ENCODE measurements at regions not wholly inside any gene's neighbourhood (a gene's known extent, or its start where the extent isn't known, plus 50 kb on each side); places are given as distances from the start of the nearest gene placed in this dataset.

- in situ Hi-C loops (cut with HindIII; ENCODE audit: low sequenced_read_pairs): loop anchor here (10.0 kb wide), 1 partner anchor 615 kb away; no protein-coding TSS in a partner anchor
- no peak for DNase-seq (ENCODE audit: low read depth)
- no peak overlapping the region for H3K4me3 ChIP-seq (ENCODE audit: low read depth, low read length)
- TF ChIP-seq CTCF (IDR thresholded peaks at IDR 0.05; ENCODE audit: low read depth, low read length, missing control alignments): no peak
Measured at GRCh38 chr5:130729541-130729940, 435.5 kb downstream of the HINT1 start.

- in situ Hi-C loops (cut with HindIII; ENCODE audit: low sequenced_read_pairs): loop anchor here (10.0 kb wide), 1 partner anchor 613 kb away; no protein-coding TSS in a partner anchor
- DNase-seq (ENCODE audit: low read depth): no peak
- no peak overlapping the region for H3K4me3 ChIP-seq (ENCODE audit: low read depth, low read length)
- TF ChIP-seq CTCF (IDR thresholded peaks at IDR 0.05; ENCODE audit: low read depth, low read length, missing control alignments): no peak
Measured at GRCh38 chr5:130727830-130728229, 437.2 kb downstream of the HINT1 start.

- in situ Hi-C loops (cut with HindIII; ENCODE audit: low sequenced_read_pairs): loop anchor here (10.0 kb wide), 1 partner anchor 610 kb away; no protein-coding TSS in a partner anchor
Measured at GRCh38 chr5:130724658-130725057, 440.4 kb downstream of the HINT1 start.

GRCh38 chr5:130720355-130720754, 444.7 kb downstream of the HINT1 start:
- H3K4me3 ChIP-seq (ENCODE audit: low read depth, low read length): no peak overlapping the region
- peak; percentile 55 for DNase-seq (ENCODE audit: low read depth)
- TF ChIP-seq CTCF (IDR thresholded peaks at IDR 0.05; ENCODE audit: low read depth, low read length, missing control alignments): peak; percentile 74
- in situ Hi-C loops (cut with HindIII; ENCODE audit: low sequenced_read_pairs): loop anchor here (10.0 kb wide), 1 partner anchor 606 kb away; no protein-coding TSS in a partner anchor

More at GRCh38 chr5:130724658-130725057, 440.4 kb downstream of the HINT1 start:
- H3K4me3 ChIP-seq (ENCODE audit: low read depth, low read length): no peak overlapping the region
- TF ChIP-seq CTCF (IDR thresholded peaks at IDR 0.05; ENCODE audit: low read depth, low read length, missing control alignments): no peak
- no peak for DNase-seq (ENCODE audit: low read depth)

GRCh38 chr5:130715541-130715940, 449.5 kb downstream of the HINT1 start:
- no peak overlapping the region for H3K4me3 ChIP-seq (ENCODE audit: low read depth, low read length)
- in situ Hi-C loops (cut with HindIII; ENCODE audit: low sequenced_read_pairs): no loop called here
- TF ChIP-seq CTCF (IDR thresholded peaks at IDR 0.05; ENCODE audit: low read depth, low read length, missing control alignments): no peak
- DNase-seq (ENCODE audit: low read depth): no peak

GRCh38 chr5:130714200-130714599, 450.9 kb downstream of the HINT1 start:
- no peak for DNase-seq (ENCODE audit: low read depth)
- TF ChIP-seq CTCF (IDR thresholded peaks at IDR 0.05; ENCODE audit: low read depth, low read length, missing control alignments): no peak
- no peak overlapping the region for H3K4me3 ChIP-seq (ENCODE audit: low read depth, low read length)
- in situ Hi-C loops (cut with HindIII; ENCODE audit: low sequenced_read_pairs): no loop called here
